PC-9 (cell line): ENCODE measurements at regions not wholly inside any gene's neighbourhood (a gene's known extent, or its start where the extent isn't known, plus 50 kb on each side); places are given as distances from the start of the nearest gene placed in this dataset.

Source experiments
- EZH2 ChIP-seq: fragments of 200-600 bp; sonication (generic); IDR thresholded peaks from 2 replicates; pipeline ENCODE4 v1.8.0; 2017; ENCODE audit warnings: antibody characterized with exemption, low read depth
- TF ChIP-seq, protein P1 (sequence below): fragments of 200-600 bp; sonication (generic); conservative IDR thresholded peaks from 2 replicates; pipeline ENCODE4 v1.6.1; 2017; ENCODE audit warnings: mixed run types, antibody characterized with exemption, mild to moderate bottlenecking, moderate library complexity

DNA sequence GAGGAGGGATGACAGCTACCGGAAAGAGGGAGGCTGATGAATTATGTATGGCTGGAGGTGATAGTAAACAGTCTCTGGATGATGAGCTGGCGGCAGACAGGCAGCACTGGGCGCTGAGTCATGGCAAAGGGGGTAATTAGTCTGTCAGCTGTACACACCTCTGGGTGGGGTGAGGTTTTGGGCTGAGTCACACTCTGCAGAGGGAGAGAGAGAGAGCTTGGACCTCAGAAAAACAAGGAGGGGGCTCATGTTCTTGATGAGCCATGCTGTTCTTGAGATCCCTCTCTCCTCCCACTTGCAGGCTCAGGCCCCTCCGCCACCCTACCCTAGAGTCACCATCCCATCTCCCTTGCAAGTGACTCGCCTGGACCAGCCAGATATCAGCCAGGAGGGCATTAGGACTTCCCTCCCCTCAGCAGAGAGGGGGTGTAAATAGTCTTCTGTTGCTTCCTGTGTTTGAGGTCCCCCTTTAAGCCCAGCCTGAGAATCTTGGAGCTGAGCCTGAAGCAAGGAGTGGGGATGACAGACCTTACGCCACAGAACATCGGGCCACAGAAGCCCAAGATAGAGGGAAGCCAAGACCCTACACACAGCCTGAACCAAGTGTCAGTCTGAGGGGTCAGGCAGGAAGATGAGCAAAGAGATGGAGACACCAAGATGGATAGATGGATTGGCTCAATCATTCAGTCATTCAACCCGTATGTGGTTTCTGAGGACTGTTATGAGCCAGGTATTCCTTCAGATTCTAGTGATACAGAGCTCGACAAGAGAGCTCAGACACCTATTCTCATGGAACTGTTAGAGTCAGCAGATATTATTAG lies 383.2 kb upstream of the CCL2 start:
- no peak for TF ChIP-seq EZH2
- TF ChIP-seq, protein P1, sequence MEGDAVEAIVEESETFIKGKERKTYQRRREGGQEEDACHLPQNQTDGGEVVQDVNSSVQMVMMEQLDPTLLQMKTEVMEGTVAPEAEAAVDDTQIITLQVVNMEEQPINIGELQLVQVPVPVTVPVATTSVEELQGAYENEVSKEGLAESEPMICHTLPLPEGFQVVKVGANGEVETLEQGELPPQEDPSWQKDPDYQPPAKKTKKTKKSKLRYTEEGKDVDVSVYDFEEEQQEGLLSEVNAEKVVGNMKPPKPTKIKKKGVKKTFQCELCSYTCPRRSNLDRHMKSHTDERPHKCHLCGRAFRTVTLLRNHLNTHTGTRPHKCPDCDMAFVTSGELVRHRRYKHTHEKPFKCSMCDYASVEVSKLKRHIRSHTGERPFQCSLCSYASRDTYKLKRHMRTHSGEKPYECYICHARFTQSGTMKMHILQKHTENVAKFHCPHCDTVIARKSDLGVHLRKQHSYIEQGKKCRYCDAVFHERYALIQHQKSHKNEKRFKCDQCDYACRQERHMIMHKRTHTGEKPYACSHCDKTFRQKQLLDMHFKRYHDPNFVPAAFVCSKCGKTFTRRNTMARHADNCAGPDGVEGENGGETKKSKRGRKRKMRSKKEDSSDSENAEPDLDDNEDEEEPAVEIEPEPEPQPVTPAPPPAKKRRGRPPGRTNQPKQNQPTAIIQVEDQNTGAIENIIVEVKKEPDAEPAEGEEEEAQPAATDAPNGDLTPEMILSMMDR: no peak
